Ishikawa (cell line): ENCODE measurements at regions not wholly inside any gene's neighbourhood (a gene's known extent, or its start where the extent isn't known, plus 50 kb on each side); places are given as distances from the start of the nearest gene placed in this dataset.

Experiments
- CEBPB ChIP-seq: IDR thresholded peaks from 2 replicates; pipeline ENCODE4 v1.6.1; 2012
- EGR1 ChIP-seq: IDR thresholded peaks from 2 replicates; pipeline ENCODE4 v1.6.1; 2012
- MAX ChIP-seq: IDR thresholded peaks from 2 replicates; pipeline ENCODE4 v1.6.1; 2012
- NFIC ChIP-seq: IDR thresholded peaks from 2 replicates; pipeline ENCODE4 v1.6.1; 2012
- RAD21 ChIP-seq: IDR thresholded peaks from 2 replicates; pipeline ENCODE4 v1.6.1; 2012; ENCODE audit warnings: low read depth
- TEAD4 ChIP-seq: IDR thresholded peaks from 2 replicates; pipeline ENCODE4 v1.6.1; 2012
- YY1 ChIP-seq: IDR thresholded peaks from 2 replicates; pipeline ENCODE4 v1.6.1; 2012; ENCODE audit warnings: low read depth
- ZBTB7A ChIP-seq: IDR thresholded peaks from 2 replicates; pipeline ENCODE4 v1.6.1; 2012; ENCODE audit warnings: low read depth

GRCh38 chrX:7985568-7985967 lies 58.4 kb upstream of the PNPLA4 start:
- no peak for TF ChIP-seq MAX
- TF ChIP-seq YY1: no peak
- no peak for TF ChIP-seq RAD21
- TF ChIP-seq EGR1: no peak
- TF ChIP-seq ZBTB7A: no peak
- no peak for TF ChIP-seq NFIC

GRCh38 chrX:7983581-7983980 lies 56.4 kb upstream of the PNPLA4 start:
- TF ChIP-seq CEBPB (no peak), NFIC (no peak), YY1 (no peak), MAX (no peak), TEAD4 (no peak)
